ENCODE measurements at regions not wholly inside any gene's neighbourhood (a gene's known extent, or its start where the extent isn't known, plus 50 kb on each side); places are given as distances from the start of the nearest gene placed in this dataset.
"Not testable (repeated sequence)": the region's sequence is repeated elsewhere in the genome, so short reads cannot be mapped to it uniquely, and the experiment has no call there.

DNA sequence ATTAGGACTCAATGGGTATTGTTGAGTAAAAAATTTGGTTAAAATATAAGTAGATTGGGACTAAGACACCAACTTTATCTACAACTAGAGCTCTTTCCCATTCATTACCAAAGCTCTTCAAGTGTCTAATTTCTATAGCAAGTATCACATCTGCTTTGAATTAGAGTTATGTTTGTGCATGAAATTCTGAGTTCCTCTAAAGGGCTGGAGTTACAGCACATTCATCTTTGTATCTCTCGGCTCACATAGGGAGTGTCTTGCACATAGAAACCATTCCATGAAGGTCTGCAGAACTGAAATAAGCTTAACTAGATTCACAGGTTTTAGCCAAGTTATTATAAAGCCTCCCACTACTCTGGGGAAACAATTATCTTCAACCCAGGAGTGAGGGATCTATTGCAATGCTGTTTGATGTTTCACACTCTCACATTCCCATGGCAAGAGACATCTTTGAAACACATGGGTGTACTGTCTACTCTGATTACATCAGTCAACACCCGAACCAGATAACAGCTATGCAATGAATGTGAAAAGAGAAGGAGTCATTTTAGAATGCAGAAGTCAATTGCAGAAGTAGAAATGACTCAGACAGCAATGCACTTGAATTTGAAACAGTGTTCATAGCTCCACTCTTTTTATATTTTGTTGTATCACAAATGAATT, 93.1 kb upstream of the KBTBD8 start:
- DNase-seq (ENCODE audit: low read depth in 1 of 2, low spot score in 1 of 2) = no peak
- no peak for TF ChIP-seq JUND (IDR thresholded peaks at IDR 0.05; ENCODE audit: low read depth)
- in situ Hi-C loops (cut with HindIII; ENCODE audit: low pct_unique_long_range_greater_than_20kb, low sequenced_read_pairs) = no loop called here

DNA sequence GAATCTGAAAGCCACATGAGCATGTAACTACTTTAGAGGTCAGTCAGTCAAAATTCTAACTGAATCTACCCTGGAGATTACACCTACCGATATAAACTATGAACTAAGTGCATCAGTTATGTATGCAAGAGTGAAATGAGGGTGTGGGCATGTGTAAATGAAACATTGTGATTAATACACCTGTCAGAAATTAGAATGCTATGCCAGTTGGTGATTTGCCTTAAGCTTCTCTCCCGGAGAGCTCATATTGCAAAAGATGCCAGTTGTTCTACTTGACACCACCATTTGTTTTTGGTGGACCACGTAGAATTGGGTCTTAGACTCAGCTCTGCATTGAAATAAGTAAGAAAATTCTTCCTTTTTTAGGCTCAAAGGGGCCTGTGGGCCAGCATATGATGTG, 91.0 kb upstream of the KBTBD8 start:
- no peak for DNase-seq (ENCODE audit: low read depth in 1 of 2, low spot score in 1 of 2)
- in situ Hi-C loops (cut with HindIII; ENCODE audit: low pct_unique_long_range_greater_than_20kb, low sequenced_read_pairs) = no loop called here
- TF ChIP-seq JUND (IDR thresholded peaks at IDR 0.05; ENCODE audit: low read depth) = no peak

- in situ Hi-C loops (cut with HindIII; ENCODE audit: low pct_unique_long_range_greater_than_20kb, low sequenced_read_pairs) = no loop called here
- no peak for DNase-seq (ENCODE audit: low read depth in 1 of 2, low spot score in 1 of 2)
- TF ChIP-seq JUND (IDR thresholded peaks at IDR 0.05; ENCODE audit: low read depth) = no peak
Observed at GRCh38 chr3:66910266-66911055, 87.6 kb upstream of the KBTBD8 start.

DNA sequence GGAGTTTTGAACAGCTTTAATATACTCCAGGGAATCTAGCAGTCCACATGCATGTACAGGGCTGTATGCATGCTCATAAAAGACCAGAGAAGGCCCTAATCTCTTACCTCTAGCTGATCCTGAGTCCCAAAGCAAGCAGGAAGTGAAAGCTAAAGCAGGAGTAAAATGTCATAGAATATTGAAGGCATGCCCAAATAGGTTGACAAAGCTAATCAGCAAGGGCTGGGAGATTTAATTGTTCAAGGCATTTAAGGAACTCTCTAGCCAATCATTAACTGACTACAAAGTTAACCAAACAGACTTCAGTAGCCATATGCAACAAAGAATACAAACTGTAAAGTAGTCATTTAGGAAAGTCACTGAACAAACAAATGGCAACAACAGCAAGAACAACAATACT, 85.8 kb upstream of the KBTBD8 start:
- no peak for TF ChIP-seq JUND (IDR thresholded peaks at IDR 0.05; ENCODE audit: low read depth)
- no peak for DNase-seq (ENCODE audit: low read depth in 1 of 2, low spot score in 1 of 2)
- in situ Hi-C loops (cut with HindIII; ENCODE audit: low pct_unique_long_range_greater_than_20kb, low sequenced_read_pairs) = no loop called here

DNA sequence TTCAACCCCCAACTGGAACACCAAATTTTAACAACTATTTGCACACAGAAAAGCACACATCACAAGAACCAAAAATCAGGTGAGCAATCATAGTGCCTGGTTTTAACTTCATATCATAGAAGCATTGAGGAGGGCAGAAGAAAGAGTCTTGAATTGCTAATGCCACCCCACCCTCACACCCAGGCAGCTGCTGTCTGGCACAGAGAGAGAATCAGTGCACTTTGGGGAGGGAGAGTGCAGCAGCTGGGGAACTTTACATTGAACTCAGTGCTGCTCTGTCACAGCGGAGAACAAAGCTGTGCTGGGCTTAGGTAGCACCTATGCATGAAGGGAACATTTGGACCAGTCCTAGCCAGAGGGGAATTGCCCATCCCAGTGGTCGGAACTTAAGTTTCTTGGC, 76.0 kb upstream of the KBTBD8 start:
- no peak for TF ChIP-seq JUND (IDR thresholded peaks at IDR 0.05; ENCODE audit: low read depth)
- in situ Hi-C loops (cut with HindIII; ENCODE audit: low pct_unique_long_range_greater_than_20kb, low sequenced_read_pairs) = no loop called here
- DNase-seq (ENCODE audit: low read depth in 1 of 2, low spot score in 1 of 2) = no peak

- DNase-seq (ENCODE audit: low read depth in 1 of 2, low spot score in 1 of 2) = no peak
- no peak for TF ChIP-seq JUND (IDR thresholded peaks at IDR 0.05; ENCODE audit: low read depth)
- in situ Hi-C loops (cut with HindIII; ENCODE audit: low pct_unique_long_range_greater_than_20kb, low sequenced_read_pairs) = no loop called here
Observed at GRCh38 chr3:66923969-66924368, 74.1 kb upstream of the KBTBD8 start.

DNA sequence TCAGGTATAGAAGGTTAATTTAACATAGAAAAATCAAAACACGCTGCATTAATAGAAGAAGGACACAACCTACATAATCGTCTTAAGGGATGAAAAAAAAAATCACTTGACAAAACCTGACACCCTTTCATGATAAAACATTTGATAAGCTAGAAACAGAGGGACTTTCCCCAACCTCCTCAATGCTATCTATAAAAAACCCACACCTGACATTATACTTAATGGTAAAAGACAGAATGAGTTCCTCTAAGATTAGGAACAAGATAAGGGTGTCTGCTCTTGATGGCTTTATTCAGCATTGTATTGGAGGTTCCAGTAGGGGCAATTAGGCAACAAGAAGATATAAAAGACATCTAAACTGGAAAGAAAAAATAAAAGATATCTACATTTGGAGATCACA, 69.9 kb upstream of the KBTBD8 start:
- DNase-seq (ENCODE audit: low read depth in 1 of 2, low spot score in 1 of 2) = no peak
- no peak for TF ChIP-seq JUND (IDR thresholded peaks at IDR 0.05; ENCODE audit: low read depth)
- in situ Hi-C loops (cut with HindIII; ENCODE audit: low pct_unique_long_range_greater_than_20kb, low sequenced_read_pairs) = no loop called here

DNA sequence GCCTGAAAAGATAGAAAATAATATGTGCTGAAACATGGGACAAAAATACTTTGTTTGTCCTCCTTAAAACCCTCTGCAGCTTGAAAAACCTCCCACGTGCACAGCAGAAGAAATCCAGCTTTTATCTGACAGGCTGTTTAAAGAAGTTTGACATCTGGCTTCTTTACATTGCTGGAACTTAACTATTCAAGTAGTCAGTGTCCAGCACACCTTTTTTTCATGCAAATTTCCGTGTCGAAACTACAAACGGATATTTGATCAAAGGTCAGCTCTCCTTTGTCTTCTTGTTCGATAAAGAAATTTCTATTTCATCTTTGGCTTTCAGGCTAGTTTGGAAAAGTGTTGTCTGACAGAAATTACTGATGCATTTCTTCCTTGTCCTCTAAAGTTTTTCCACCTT, 66.8 kb upstream of the KBTBD8 start:
- DNase-seq (ENCODE audit: low read depth in 1 of 2, low spot score in 1 of 2) = no peak
- in situ Hi-C loops (cut with HindIII; ENCODE audit: low pct_unique_long_range_greater_than_20kb, low sequenced_read_pairs) = no loop called here
- TF ChIP-seq JUND (IDR thresholded peaks at IDR 0.05; ENCODE audit: low read depth) = no peak

DNA sequence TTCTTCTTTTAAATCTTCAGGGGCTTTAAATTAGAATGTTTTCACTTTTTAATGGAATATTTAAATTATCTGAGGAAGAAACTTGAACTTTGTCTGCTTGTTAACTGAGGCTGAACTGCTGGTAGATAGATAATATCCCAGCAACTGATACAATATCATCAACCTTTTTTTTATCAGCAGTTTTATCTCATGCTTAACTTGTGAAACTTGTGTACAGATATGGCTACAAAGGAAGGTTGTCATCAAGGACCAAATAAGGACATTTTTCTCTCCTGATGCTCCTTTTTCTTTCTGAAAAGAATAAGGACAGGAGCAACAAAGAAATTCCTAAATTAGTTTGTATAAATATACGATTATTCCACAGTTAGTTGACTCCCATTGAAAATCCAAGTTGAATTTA, 66.4 kb upstream of the KBTBD8 start:
- in situ Hi-C loops (cut with HindIII; ENCODE audit: low pct_unique_long_range_greater_than_20kb, low sequenced_read_pairs) = no loop called here
- no peak for DNase-seq (ENCODE audit: low read depth in 1 of 2, low spot score in 1 of 2)
- TF ChIP-seq JUND (IDR thresholded peaks at IDR 0.05; ENCODE audit: low read depth) = no peak

GRCh38 chr3:66933233-66933632, 64.9 kb upstream of the KBTBD8 start:
- in situ Hi-C loops (cut with HindIII; ENCODE audit: low pct_unique_long_range_greater_than_20kb, low sequenced_read_pairs) = no loop called here
- no peak for TF ChIP-seq JUND (IDR thresholded peaks at IDR 0.05; ENCODE audit: low read depth)
- no peak for DNase-seq (ENCODE audit: low read depth in 1 of 2, low spot score in 1 of 2)

DNA sequence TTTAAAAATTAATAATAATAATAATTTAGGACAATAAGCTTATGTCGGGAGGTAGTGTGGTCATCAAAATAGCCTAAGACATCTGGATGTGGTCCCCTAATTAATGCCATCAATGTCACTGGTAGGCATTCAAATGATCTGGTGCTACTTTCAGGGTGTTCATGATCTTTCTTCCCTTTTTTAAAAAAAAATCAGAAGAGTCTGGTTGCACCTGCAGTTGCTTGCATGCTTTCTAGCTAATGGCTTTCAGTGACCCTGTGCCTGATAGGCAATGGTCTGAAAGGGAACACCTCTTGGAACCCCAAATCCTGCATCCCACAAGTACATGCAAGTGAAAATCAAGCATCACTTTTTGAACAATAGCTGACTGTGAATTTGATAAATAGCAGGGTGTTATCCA, 64.1 kb upstream of the KBTBD8 start:
- TF ChIP-seq JUND (IDR thresholded peaks at IDR 0.05; ENCODE audit: low read depth) = no peak
- DNase-seq (ENCODE audit: low read depth in 1 of 2, low spot score in 1 of 2) = no peak
- in situ Hi-C loops (cut with HindIII; ENCODE audit: low pct_unique_long_range_greater_than_20kb, low sequenced_read_pairs) = no loop called here

DNA sequence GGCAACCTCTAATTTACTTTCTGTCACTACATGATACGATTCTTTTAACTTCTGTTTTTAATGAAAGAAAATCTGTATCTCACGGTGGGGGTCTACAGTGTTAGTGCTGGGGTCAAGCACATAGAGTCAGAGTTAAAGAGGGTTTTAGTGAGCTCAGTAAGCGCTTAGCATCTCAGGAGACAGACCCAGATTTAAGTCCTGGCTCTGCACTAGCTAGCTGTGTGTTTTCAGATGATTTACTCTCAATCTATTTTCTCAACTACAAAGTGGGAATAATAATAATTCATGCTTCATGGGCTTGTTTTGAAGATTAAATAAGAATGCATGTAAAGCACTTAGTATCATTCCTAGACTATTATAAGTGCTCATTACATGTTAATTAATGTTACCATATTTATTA, 63.4 kb upstream of the KBTBD8 start:
- TF ChIP-seq JUND (IDR thresholded peaks at IDR 0.05; ENCODE audit: low read depth) = no peak
- in situ Hi-C loops (cut with HindIII; ENCODE audit: low pct_unique_long_range_greater_than_20kb, low sequenced_read_pairs) = no loop called here

GRCh38 chr3:66937041-66937440, 61.1 kb upstream of the KBTBD8 start:
- DNase-seq (ENCODE audit: low read depth in 1 of 2, low spot score in 1 of 2); in situ Hi-C loops (cut with HindIII; ENCODE audit: low pct_unique_long_range_greater_than_20kb, low sequenced_read_pairs): not testable (repeated sequence)

More for the DNA sequence above, 63.4 kb upstream of the KBTBD8 start:
- DNase-seq (ENCODE audit: low read depth in 1 of 2, low spot score in 1 of 2) = no peak

Measured in T47D (cell line).